ENCODE measurements at regions not wholly inside any gene's neighbourhood (a gene's known extent, or its start where the extent isn't known, plus 50 kb on each side); places are given as distances from the start of the nearest gene placed in this dataset.

DNA sequence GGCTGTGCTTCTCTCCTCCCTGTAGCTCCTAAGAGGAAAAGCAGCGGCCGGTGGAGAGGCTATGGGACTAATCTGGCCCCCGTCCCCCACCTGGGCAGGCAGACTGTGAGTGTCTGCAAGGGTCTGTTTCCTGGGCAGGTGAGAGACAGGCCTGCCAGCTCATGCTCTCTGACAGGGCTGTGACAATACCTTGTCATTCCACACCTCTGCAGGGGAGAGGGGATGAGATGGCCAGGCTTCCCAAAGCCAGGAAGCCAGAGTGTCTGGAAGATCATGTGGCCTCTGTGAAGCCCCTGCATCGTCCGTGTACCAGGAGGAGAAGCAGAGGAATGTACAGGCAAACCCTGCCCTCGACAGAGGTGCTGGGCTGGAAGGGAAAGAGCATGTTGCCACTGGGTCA lies 142.5 kb upstream of the GATA6 start:
- no peak overlapping the region for H3K27ac ChIP-seq (ENCODE audit: low read depth, low read length)
- H4K20me1 ChIP-seq (ENCODE audit: insufficient read depth), result no peaks in the 10 kb centered on the region
- H3K79me2 ChIP-seq (ENCODE audit: insufficient read depth, low read length), result no peaks in the 10 kb centered on the region
- ATAC-seq, result no peak
- H3K36me3 ChIP-seq (ENCODE audit: control insufficient read depth in 1 of 2, insufficient read depth in 2 of 2, low read length in 2 of 2), result no peaks in the 10 kb centered on the region
- peaks cover 1 to 5% of the 10 kb centered on the region in 2 experiments for H3K4me1 ChIP-seq (ENCODE audit: control insufficient read depth in 1 of 2, insufficient read depth in 2 of 2, low read length in 2 of 2)
- no peak overlapping the region for H3K4me3 ChIP-seq (replicated peaks in 1 of 2; ENCODE audit: low read depth in 1 of 2, low read length in 2 of 2)
- H2AFZ ChIP-seq (ENCODE audit: low read depth, low read length, poor library complexity, severe bottlenecking), result no peak overlapping the region
- H3K9me2 ChIP-seq (ENCODE audit: insufficient read depth), result no peaks in the 10 kb centered on the region
- ChIA-PET CTCF (no interaction called here), POLR2A (no interaction called here), RAD21 (ENCODE audit: low non-redundant PET in 1 of 2, low total read pairs in 2 of 2, uncharacterized antibody in 2 of 2, unreplicated experiment in 2 of 2) (no interaction called here)
- intact Hi-C loops (cut with micrococcal nuclease), result loop anchor here (5.0 kb wide), 1 partner anchor 60 kb away; no protein-coding TSS in a partner anchor
- TF ChIP-seq, protein P1, sequence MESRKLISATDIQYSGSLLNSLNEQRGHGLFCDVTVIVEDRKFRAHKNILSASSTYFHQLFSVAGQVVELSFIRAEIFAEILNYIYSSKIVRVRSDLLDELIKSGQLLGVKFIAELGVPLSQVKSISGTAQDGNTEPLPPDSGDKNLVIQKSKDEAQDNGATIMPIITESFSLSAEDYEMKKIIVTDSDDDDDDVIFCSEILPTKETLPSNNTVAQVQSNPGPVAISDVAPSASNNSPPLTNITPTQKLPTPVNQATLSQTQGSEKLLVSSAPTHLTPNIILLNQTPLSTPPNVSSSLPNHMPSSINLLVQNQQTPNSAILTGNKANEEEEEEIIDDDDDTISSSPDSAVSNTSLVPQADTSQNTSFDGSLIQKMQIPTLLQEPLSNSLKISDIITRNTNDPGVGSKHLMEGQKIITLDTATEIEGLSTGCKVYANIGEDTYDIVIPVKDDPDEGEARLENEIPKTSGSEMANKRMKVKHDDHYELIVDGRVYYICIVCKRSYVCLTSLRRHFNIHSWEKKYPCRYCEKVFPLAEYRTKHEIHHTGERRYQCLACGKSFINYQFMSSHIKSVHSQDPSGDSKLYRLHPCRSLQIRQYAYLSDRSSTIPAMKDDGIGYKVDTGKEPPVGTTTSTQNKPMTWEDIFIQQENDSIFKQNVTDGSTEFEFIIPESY (IDR thresholded peaks at IDR 0.05; ENCODE audit: extremely low read depth, insufficient replicate concordance, low read length), result no peak
- TF ChIP-seq, protein P2, sequence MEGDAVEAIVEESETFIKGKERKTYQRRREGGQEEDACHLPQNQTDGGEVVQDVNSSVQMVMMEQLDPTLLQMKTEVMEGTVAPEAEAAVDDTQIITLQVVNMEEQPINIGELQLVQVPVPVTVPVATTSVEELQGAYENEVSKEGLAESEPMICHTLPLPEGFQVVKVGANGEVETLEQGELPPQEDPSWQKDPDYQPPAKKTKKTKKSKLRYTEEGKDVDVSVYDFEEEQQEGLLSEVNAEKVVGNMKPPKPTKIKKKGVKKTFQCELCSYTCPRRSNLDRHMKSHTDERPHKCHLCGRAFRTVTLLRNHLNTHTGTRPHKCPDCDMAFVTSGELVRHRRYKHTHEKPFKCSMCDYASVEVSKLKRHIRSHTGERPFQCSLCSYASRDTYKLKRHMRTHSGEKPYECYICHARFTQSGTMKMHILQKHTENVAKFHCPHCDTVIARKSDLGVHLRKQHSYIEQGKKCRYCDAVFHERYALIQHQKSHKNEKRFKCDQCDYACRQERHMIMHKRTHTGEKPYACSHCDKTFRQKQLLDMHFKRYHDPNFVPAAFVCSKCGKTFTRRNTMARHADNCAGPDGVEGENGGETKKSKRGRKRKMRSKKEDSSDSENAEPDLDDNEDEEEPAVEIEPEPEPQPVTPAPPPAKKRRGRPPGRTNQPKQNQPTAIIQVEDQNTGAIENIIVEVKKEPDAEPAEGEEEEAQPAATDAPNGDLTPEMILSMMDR (IDR thresholded peaks at IDR 0.05 in 2 of 3, conservative IDR thresholded peaks at IDR 0.05 in 1 of 3; ENCODE audit: borderline replicate concordance in 1 of 3, insufficient read depth in 1 of 3, low read depth in 2 of 3, low read length in 2 of 3), result no peak
- TF ChIP-seq CBX3 (IDR thresholded peaks at IDR 0.05; ENCODE audit: low read depth) (no peak), FOSL1 (IDR thresholded peaks at IDR 0.05; ENCODE audit: low read depth) (no peak), CEBPB (IDR thresholded peaks at IDR 0.05; ENCODE audit: low read depth) (no peak), RAD21 (IDR thresholded peaks at IDR 0.05; ENCODE audit: low read depth) (no peak), ELF1 (IDR thresholded peaks at IDR 0.05; ENCODE audit: borderline replicate concordance, low read depth) (no peak), JUND (IDR thresholded peaks at IDR 0.05) (no peak), EZH2phosphoT487 (IDR thresholded peaks at IDR 0.05; ENCODE audit: borderline replicate concordance) (no peak), EGR1 (IDR thresholded peaks at IDR 0.05; ENCODE audit: low read depth) (no peak), POLR2A (IDR thresholded peaks at IDR 0.05; ENCODE audit: borderline replicate concordance, extremely low read depth, insufficient read depth, insufficient read length) (no peak), ZNF274 (IDR thresholded peaks at IDR 0.05; ENCODE audit: low read depth, low read length) (no peak), SRF (IDR thresholded peaks at IDR 0.05; ENCODE audit: low read depth) (no peak), ZFX (IDR thresholded peaks at IDR 0.05) (no peak), SIN3A (IDR thresholded peaks at IDR 0.05; ENCODE audit: low read depth) (no peak), SP1 (IDR thresholded peaks at IDR 0.05; ENCODE audit: low read depth) (no peak), EZH2 (IDR thresholded peaks at IDR 0.05) (no peak)
- TF ChIP-seq, protein P3, sequence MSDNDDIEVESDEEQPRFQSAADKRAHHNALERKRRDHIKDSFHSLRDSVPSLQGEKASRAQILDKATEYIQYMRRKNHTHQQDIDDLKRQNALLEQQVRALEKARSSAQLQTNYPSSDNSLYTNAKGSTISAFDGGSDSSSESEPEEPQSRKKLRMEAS (IDR thresholded peaks at IDR 0.05), result no peak
- TF ChIP-seq, protein P4, sequence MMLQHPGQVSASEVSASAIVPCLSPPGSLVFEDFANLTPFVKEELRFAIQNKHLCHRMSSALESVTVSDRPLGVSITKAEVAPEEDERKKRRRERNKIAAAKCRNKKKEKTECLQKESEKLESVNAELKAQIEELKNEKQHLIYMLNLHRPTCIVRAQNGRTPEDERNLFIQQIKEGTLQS (IDR thresholded peaks at IDR 0.05), result no peak
- H3K27me3 ChIP-seq (ENCODE audit: insufficient read depth, low read length), result no peaks in the 10 kb centered on the region
- no TSS peak for BruUV-seq (replicated peaks)
- no peak overlapping the region for H3K4me2 ChIP-seq (ENCODE audit: low read length)
- DNase-seq (ENCODE audit: low read depth, low spot score), result no peak
- H3K9me3 ChIP-seq (ENCODE audit: control insufficient read depth in 1 of 2, insufficient read depth in 1 of 2, low read depth in 1 of 2, low read length in 2 of 2), result no peaks in the 10 kb centered on the region
- H3K9ac ChIP-seq (ENCODE audit: low read length), result no peak overlapping the region

All from HCT116 (cell line).